Endothelial cell of umbilical vein (primary cell): ENCODE measurements at regions not wholly inside any gene's neighbourhood (a gene's known extent, or its start where the extent isn't known, plus 50 kb on each side); places are given as distances from the start of the nearest gene placed in this dataset.

Experiments
- BruUV-seq: library from RNA; stranded (reverse); fragments of 400-500 nt; replicated peaks from 2 replicates; lab custom pipeline; 2021; lab: Mats Ljungman, UMichigan
- CTCF ChIA-PET: fragments of 300-600, 350-600 bp; sonication (Branson Sonifier 250); formaldehyde crosslinking; loops from one replicate; lab custom pipeline; 2021; ENCODE audit warnings: antibody characterized with exemption, inconsistent platforms; lab: Charles Lee
- POLR2A ChIA-PET: fragments of 300-600, 350-600 bp; sonication (Branson Sonifier 250); formaldehyde crosslinking; loops from one replicate; lab custom pipeline; 2021; ENCODE audit warnings: antibody characterized with exemption, inconsistent platforms; lab: Charles Lee
- DNase-seq: peaks from one replicate; pipeline ENCODE4 v3.0.0-alpha.2; 2011; ENCODE audit warnings: low read depth, low spot score
- FAIRE-seq: peaks from 2 replicates; lab custom pipeline; 2011; peaks lifted over from hg19 to GRCh38; lab: Jason Lieb, UNC
- H2AFZ ChIP-seq: 2 replicates; pipeline ENCODE4 v1.6.0; 2012; ENCODE audit warnings: low read depth, low read length, control low read depth, inconsistent platforms
- H3K27ac ChIP-seq: 2 replicates; pipeline ENCODE4 v1.5.1; 2011; ENCODE audit warnings: low read depth, mild to moderate bottlenecking, control low read depth, low read length, moderate library complexity; ENCODE audit not compliant: insufficient read depth
- H3K27me3 ChIP-seq, 2 experiments: 2 replicates each; pipeline versions ENCODE4 v1.6.0 to v1.6.1; 2011; ENCODE audit warnings: low read length in 2 of 2, mixed read lengths in 1 of 2; ENCODE audit not compliant: control insufficient read depth in 2 of 2, insufficient read depth in 2 of 2
- H3K36me3 ChIP-seq, 2 experiments: 2 replicates in 1 of 2; 3 replicates in 1 of 2; pipeline ENCODE4 v1.5.1; 2011; ENCODE audit warnings: low read length in 2 of 2, mild to moderate bottlenecking in 1 of 2, moderate library complexity in 1 of 2; ENCODE audit not compliant: control insufficient read depth in 2 of 2, insufficient read depth in 2 of 2; ENCODE audit errors: extremely low read depth in 1 of 2
- H3K4me1 ChIP-seq: 3 replicates; pipeline ENCODE4 v1.5.1; 2011; ENCODE audit warnings: mild to moderate bottlenecking, low read length; ENCODE audit not compliant: control insufficient read depth, insufficient read depth; ENCODE audit errors: extremely low read depth
- H3K4me2 ChIP-seq: 2 replicates; pipeline ENCODE4 v1.6.1; 2011; ENCODE audit warnings: low read length, control low read depth, mixed read lengths; ENCODE audit not compliant: insufficient read depth
- H3K4me3 ChIP-seq, 3 experiments: fragments of 200-600 bp in 1 of 3; sonication (generic), shearing (Covaris generic) in 1 of 3; replicated peaks in 1 of 3; 2 replicates each; pipeline ENCODE4 v1.5.1; 2011 to 2016; ENCODE audit warnings: control low read depth in 3 of 3, low read length in 3 of 3, mild to moderate bottlenecking in 2 of 3, inconsistent platforms in 1 of 3, low read depth in 1 of 3, moderate library complexity in 1 of 3; ENCODE audit not compliant: insufficient read depth in 1 of 3
- H3K79me2 ChIP-seq: 2 replicates; pipeline ENCODE4 v1.6.0; 2012; ENCODE audit warnings: low read length, inconsistent platforms; ENCODE audit not compliant: control insufficient read depth, insufficient read depth
- H3K9ac ChIP-seq: replicated peaks from 2 replicates; pipeline ENCODE3; 2011; ENCODE audit warnings: low read length, control low read depth; ENCODE audit not compliant: insufficient read depth; ENCODE audit errors: extremely low read depth
- H3K9me1 ChIP-seq: replicated peaks from 3 replicates; pipeline ENCODE4 v1.6.0; 2011; ENCODE audit warnings: mild to moderate bottlenecking, low read length; ENCODE audit not compliant: control insufficient read depth, insufficient read depth; ENCODE audit errors: extremely low read depth
- H3K9me3 ChIP-seq: replicated peaks from 2 replicates; pipeline ENCODE4 v1.5.1; 2012; ENCODE audit warnings: low read length, inconsistent platforms; ENCODE audit not compliant: control insufficient read depth, insufficient read depth
- H4K20me1 ChIP-seq: replicated peaks from 2 replicates; pipeline ENCODE3; 2011; ENCODE audit warnings: mild to moderate bottlenecking, low read length; ENCODE audit not compliant: control insufficient read depth, insufficient read depth; ENCODE audit errors: extremely low read depth
- CTCF ChIP-seq, 2 donors: IDR thresholded peaks; 1 replicate in 1 of 2; 2 replicates in 1 of 2; pipeline ENCODE4 v1.5.1; 2011; ENCODE audit warnings: low read length in 2 of 2, mild to moderate bottlenecking in 2 of 2, moderate library complexity in 2 of 2, control low read depth in 1 of 2, inconsistent platforms in 1 of 2, low read depth in 1 of 2; ENCODE audit not compliant: insufficient read depth in 1 of 2; ENCODE audit errors: extremely low read depth in 1 of 2
- EZH2 ChIP-seq: IDR thresholded peaks from 2 replicates; pipeline ENCODE4 v1.6.1; 2012; ENCODE audit warnings: borderline replicate concordance, low read depth, mild to moderate bottlenecking, moderate library complexity, low read length, inconsistent platforms; ENCODE audit not compliant: severe bottlenecking
- FOS ChIP-seq: IDR thresholded peaks from 2 replicates; pipeline ENCODE4 v1.6.1; 2011; ENCODE audit warnings: mild to moderate bottlenecking, low read length, moderate library complexity, borderline replicate concordance; ENCODE audit not compliant: insufficient read depth
- GATA2 ChIP-seq: IDR thresholded peaks from 2 replicates; pipeline ENCODE4 v1.7.0; 2011; ENCODE audit warnings: low read depth, mild to moderate bottlenecking, moderate library complexity, mixed read lengths, low read length; ENCODE audit not compliant: insufficient read length, insufficient read depth
- JUN ChIP-seq: IDR thresholded peaks from 2 replicates; pipeline ENCODE4 v1.6.1; 2011; ENCODE audit warnings: borderline replicate concordance, low read depth; ENCODE audit not compliant: insufficient read length, insufficient read depth
- MAX ChIP-seq: IDR thresholded peaks from 2 replicates; pipeline ENCODE4 v1.6.1; 2011; ENCODE audit not compliant: insufficient read depth, insufficient read length
- MYC ChIP-seq: IDR thresholded peaks from one replicate; pipeline ENCODE4 v1.6.1; 2011; ENCODE audit warnings: mild to moderate bottlenecking, low read depth, low read length
- POLR2A ChIP-seq: IDR thresholded peaks from 2 replicates; pipeline ENCODE4 v1.6.1; 2012; ENCODE audit warnings: low read depth, mild to moderate bottlenecking, control low read depth, low read length
- POLR2AphosphoS5 ChIP-seq: IDR thresholded peaks from 2 replicates; pipeline ENCODE4 v1.6.1; 2012; ENCODE audit warnings: low read depth, mild to moderate bottlenecking, control low read depth, low read length, moderate library complexity; ENCODE audit not compliant: insufficient read depth
- dilution Hi-C: fragments of 300-500 bp; cut with MboI; formaldehyde crosslinking; loops from one replicate; pipeline ENCODE4 v1.15.0; 2019; ENCODE audit warnings: low sequenced_read_pairs; ENCODE audit not compliant: extremely low pct_ligation_motif_present
- intact Hi-C: fragments of 100-400 bp; cut with micrococcal nuclease; formaldehyde crosslinking; loops from one replicate; pipeline ENCODE4 v1.10.0; 2022

GRCh38 chr1:116834595-116834994 is 75.1 kb upstream of the PTGFRN start:
- Histone ChIP-seq H3K27me3 (peaks cover 4 to 21% of the 10 kb centered on the region in 2 experiments), H2AFZ (no peak overlapping the region), H3K27ac (no peak overlapping the region), H4K20me1 (no peaks in the 10 kb centered on the region), H3K9me3 (no peaks in the 10 kb centered on the region), H3K4me1 (no peaks in the 10 kb centered on the region), H3K4me2 (no peak overlapping the region), H3K9ac (no peak overlapping the region), H3K9me1 (no peaks in the 10 kb centered on the region), H3K79me2 (no peaks in the 10 kb centered on the region), H3K36me3 (no peaks in the 10 kb centered on the region), H3K4me3 (no peak overlapping the region)
- ChIA-PET CTCF (no interaction called here), POLR2A (no interaction called here)
- FAIRE-seq (no peak), DNase-seq (no peak)
- intact Hi-C loops (no loop called here), dilution Hi-C loops (no loop called here)
- no TSS peak for BruUV-seq
- TF ChIP-seq EZH2 = no peak
- no peak for TF ChIP-seq MAX
- TF ChIP-seq MYC = no peak
- no peak for TF ChIP-seq FOS
- no peak for TF ChIP-seq GATA2
- TF ChIP-seq CTCF (IDR thresholded peaks at IDR 0.05; ENCODE audit: extremely low read depth in 1 of 2, insufficient read depth in 1 of 2, low read depth in 1 of 2, low read length in 2 of 2) = no peak
- no peak for TF ChIP-seq POLR2A
- no peak for TF ChIP-seq POLR2AphosphoS5
- TF ChIP-seq JUN = no peak
